ENCODE measurements at regions not wholly inside any gene's neighbourhood (a gene's known extent, or its start where the extent isn't known, plus 50 kb on each side); places are given as distances from the start of the nearest gene placed in this dataset.

DNA sequence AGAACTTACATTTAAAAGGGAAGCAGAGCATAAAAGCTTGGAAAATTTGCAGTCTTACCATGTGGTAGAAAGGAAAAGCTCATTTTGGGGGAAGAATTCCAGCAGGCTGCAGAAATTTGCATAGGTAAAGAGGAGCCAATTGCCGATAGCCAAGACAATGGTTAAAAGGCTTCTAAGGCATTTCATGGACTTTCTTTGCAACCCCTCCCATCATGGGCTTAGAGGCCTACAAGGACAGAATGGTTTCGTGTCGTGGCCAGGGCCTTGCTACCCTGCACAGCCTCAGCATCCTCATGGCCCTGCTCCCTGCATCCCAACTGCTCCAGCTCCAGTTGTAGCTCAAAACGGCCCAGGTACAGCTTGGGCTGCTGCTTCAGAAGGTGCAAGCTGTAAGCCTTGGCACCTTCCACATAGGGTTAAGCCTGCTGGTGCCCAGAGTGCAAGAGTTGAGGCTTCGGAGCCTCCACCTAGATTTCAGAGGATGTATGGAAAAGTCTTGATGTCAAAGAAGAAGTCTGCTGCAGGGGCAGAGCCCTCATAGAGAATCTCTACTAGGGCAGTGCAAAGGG lies 420.3 kb downstream of the PCDH17 start:
- no peak for DNase-seq

DNA sequence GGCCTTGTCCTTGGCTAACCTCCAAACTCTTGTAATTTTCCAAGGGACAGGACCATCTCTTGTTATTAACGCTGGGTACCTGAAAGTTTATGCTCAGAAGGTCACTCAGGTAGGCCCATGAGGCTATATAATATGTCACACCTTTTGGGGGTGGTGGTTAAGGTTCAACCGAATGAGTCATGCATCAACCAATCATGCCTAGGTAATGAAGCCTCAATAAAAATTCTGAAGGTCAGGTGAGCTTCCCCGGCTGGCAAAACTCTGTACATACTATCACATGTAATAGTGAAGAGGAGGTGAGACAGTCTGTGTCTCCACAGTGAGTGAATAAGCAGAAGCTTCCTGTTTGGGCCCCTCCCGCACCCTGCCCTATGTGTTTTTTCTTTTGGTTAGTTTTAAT lies 424.9 kb downstream of the PCDH17 start:
- no peak for DNase-seq

DNA sequence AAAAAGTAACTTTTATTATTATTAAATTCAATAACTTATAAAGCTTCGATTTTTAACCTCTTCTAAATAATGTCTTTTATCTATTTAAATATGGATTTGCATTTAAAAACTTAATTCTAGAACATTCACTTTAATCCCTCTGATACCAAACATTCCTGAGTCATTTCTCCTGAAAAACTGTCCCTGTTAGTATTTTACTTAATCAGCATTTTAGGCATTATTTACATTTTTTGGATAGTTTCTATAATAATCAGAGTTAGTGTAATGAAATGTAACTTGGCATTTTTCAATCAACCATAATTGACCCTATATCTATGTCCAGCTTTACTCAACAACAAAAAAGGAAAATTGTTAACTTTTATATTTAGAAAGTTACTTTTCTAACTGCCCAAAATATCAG lies 428.1 kb downstream of the PCDH17 start:
- no peak for DNase-seq

DNA sequence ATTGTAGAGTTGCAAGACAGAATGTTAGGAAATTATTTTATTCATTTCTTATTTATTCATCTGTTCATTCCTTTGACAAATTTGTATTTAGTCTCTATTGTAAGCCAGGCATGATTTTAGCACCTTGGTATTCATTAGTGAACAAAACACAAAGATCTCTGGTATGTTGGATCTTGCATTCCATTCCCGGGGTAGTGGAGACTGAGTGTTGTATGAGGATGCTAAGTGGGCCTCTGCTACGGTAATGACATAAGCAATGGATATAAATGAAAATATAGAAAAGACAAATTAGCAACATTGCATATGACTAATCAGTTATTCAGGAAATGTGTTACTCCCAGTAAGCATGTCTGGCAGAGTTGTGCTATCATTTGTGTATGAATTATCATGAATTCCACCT lies 449.3 kb downstream of the PCDH17 start:
- no peak for DNase-seq

DNA sequence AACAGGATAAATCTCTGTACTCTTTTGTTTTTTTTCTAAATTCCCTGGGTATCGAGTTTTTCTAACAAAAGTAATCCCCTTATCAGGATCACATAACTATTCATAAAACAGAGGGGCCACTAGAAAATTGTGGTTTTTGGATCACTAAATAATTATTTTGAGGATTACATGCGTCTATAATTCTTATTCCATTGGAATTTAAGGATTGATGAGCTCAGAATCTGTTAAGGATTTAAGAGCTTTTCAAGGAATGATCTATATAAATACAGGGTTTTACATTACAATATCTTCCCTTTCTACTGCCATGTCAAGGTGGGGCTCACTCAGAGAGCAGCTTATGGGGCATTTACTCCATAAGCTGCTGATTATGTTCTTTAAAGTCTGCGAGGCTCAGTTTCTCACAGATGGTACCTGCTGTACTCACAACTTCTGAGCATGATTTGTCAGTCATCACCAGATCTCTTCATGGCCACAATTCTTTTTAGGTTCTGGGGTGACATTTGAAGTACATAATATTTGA lies 449.8 kb downstream of the PCDH17 start:
- no peak for DNase-seq

DNA sequence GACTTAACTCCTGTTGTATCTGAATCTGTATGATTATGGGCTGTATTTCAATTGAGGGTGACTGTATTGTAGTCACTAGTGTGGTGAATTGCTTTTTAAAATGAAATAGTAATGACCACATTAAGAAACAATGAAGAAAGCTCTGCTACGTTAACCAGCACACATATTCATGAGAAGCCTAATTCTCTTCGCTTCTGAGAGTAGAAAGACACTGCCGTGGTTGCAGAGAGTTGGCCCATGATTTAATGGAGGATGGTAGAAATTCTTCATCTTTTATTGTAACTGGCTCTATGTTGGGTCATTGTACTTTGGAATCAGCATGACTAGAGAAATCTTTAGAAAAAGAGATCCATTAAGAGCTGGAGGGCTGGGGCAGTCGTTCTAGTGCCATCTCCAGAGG lies 451.5 kb downstream of the PCDH17 start:
- no peak for DNase-seq

DNA sequence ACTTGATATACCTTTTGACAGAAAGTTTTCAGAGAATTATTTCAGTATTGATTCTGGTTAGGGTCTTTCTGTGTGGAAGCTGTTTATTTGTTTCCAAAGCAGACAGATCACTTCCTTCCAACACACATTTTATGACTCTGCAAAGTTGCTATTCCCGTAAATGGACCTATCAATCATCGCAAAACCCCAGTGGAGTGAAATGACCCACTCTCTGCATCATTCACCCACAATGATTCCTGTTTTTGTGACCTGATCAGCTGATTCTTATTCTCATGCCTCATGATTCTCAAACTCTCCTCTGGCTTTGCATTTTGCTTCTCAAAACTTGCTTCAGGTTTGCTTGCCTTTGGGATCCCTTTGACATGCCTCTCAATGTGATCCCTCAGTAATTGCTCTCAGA lies 453.7 kb downstream of the PCDH17 start:
- DNase-seq = no peak

DNA sequence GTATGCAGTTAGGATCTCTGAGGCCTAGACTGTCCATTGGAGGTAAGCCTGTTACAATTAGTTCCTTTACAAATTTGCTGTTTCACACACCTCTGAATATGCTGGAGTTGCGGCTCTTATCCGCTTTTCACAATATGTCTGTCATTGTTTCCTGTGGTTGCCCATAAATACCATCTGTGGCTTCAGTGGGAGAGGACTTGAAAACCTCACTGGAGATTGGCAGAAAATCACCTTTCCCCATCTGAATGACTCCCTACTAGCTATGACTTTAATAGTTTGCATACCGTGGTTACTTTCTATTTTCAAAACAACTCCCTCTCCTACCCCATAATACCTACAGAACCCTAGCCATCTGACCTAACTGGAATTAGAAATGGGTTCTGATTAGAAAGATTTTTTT lies 454.3 kb downstream of the PCDH17 start:
- DNase-seq = peak; percentile 45

DNA sequence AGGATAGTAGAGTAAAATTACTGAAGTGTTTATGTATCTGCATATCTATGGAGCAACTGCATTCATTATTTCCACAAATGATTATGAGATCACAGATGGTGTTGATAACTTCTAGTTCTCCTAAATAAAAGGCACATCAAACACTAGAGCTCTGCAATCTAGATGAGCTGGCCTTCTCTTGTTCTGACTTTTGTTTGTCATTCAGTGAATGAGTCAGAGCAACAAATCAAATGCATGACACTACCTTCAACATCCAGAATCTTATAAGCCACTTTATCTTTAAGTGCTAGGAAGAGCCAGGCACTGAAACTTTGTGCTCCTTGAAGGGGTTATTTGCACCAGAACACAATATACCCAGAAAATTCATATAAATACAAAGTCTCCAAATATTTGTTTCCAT lies 456.0 kb downstream of the PCDH17 start:
- DNase-seq = no peak

DNA sequence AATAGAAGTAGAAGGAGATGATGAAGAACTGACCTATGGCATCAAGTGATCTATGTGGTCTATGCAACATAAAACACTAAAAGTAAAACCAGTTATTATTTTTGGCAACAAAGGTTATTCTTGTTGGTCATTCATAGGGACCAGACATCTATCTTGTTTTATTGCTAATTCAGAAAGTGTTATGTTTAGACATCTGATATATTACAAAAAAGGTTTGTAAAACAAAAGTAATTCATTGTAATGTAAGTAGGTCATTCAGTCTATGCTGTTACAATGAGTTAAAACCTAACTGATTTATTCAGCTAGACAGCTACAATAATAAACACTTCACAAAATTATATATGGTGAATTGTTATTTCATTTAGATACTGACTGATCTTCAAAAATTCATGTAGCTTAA lies 461.9 kb downstream of the PCDH17 start:
- no peak for DNase-seq

DNA sequence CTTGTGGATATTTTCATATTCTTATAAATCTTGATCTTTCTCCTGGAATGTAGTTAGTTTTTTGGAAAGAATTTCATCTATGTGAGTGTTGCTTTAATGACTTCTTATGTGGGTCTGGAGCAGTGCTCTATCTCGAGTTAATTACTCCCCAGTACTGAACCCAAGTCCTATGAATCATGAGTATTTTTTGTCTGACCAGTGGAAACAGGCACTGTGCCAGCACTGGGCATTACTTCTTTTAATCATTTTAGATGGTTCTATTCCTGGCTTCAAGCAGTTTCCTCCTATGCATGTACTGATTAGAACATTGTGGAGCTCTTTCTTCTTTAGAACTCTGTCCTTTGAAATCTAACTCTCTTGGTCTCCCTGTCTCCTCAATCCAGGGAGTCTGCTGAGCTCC lies 466.3 kb downstream of the PCDH17 start:
- DNase-seq = no peak

DNA sequence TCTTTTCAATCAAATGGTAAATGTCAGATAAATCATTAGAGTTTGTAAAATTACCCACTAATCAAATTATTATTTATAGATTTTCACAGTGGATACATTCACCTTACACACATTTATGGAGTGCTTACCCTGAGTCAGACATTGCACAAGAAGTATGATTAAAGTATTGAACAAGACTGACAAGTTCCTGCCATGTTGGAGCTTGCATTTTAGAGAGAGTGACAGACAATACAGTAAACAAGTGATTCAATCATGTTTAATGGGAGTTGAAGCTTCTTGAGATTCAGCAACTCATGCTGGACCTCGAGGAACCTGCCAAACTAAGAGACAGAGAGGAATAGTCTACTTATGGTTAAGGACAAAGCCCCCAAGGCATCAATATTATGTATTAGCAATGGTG lies 487.8 kb downstream of the PCDH17 start:
- no peak for DNase-seq

DNA sequence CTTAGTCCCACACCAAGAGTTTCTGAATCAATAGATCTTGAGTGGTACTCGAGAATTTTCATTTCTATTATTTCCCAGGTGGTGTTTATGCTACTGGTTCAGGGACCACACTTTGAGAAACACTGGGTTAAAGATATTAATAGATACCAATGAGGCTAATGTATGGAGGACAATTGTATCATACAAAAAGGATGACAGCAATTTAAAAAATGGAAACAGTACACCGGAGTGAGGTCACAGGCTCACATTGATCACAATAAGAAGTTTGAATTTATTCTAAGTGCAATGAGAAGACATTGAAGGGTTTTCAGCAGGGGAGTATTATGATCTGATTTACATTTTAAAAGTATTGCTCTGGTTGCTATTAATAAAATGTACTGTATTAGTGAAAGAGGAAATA lies 488.3 kb downstream of the PCDH17 start:
- DNase-seq = no peak

DNA sequence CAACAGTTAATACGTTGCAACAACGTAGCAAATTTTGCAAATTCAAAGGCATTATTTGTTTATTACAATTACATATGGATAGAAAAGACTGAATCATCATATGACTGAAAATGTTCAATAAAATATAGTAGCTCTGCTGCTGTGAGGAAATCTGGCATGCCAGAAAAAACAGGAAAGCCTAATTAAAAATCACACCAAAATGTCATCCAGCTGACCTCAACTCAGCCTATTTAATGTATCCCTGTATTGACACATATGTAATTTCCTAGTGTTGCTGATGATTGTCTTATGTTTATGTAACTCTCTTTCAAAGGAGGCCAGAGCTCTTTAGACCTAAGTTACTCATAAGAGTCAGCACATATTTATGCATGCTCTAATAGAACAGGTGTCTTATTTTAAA lies 495.0 kb downstream of the PCDH17 start:
- DNase-seq = no peak

DNA sequence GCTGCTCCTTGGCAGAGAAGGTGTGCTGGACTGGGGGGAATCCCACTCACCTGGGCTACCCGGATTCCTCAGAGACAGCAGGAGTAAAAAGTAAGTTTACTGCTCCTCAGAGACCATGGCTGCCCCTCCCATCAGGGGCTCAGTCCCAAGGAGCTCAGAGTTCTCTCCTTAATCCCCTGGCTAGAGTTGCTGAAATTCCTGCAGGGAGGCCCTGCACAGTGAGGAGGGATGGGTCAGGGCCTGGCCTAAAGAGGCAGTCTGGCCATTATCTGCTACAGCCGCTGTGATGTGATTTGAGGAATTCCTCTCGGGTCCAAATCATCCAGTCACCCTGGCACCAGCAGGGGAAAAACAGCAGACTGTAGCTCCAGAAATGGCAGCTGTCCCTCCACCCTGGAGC lies 502.5 kb downstream of the PCDH17 start:
- DNase-seq = no peak

DNA sequence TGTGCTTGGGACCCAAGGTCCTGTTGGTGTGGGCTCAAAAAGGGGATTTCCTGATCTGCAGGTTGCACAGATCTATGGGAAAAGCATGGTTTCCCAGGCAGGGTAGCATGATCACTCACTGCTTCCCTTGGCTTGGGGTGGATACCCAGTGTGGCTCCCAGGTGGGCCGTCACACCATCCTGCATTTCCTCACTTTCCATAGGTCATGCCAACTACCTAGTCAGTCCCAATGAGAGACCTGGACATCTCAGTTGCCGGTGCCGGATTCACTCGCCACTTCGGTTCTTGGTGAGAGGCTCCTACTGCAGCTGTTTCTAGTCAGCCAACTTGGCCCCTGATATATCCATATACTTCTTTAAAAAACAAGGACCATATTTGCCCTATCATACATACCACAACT lies 503.0 kb downstream of the PCDH17 start:
- no peak for DNase-seq

DNA sequence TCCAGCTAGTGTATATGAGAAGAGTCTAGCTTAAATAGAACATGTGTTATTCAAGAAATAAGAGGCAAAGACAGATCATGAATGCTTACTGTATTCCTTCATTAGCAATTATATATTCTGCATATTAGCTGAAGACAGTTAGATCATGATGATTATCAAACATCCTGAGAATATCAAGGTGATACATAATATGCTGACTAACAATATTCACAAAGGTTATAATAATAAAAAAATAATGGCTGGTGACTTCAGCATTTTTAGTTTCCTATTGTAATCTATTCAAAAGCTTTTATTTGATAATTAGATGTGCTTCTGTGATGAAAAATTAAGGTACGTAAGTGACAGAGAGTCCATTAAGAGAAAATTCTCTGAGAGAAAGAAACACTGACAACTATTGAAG lies 511.4 kb downstream of the PCDH17 start:
- no peak for DNase-seq

DNA sequence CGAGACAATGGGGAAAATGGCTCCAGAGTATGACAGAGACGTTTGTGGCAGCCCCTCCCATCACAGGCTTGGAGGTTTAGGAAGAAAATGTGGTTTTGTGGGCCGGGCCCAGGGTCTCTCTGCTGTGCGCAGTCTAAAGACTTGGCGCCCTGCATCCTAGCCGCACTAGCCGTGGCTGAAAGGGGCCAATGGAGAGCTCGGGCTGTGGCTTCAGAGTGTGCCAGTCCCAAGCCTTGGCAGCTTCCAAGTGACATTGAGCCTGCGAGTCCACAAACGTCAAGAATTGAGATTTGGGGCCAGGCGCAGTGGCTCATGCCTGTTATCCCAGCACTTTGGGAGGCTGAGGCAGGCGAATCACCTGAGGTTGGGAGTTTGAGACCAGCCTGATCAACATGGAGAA lies 513.1 kb downstream of the PCDH17 start:
- DNase-seq = no peak

DNA sequence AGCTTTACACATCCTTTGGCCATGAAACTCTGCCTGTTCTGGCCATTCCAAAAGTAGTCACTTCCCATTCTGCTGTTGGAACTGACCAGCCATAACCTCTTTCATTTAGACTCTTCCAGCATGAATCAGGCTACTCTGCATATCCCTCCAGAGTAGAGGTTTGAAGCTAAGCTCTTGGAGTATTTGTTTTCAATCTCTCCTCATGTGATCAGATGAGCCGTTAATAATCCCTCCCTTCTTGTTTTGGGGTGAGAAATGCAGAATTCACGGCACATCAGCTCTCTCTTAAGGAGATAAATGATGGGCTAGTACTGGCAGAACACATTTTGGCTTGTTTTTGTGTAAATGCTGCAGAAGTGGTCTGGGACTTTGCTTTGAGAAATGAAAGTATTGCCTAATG lies 519.9 kb downstream of the PCDH17 start:
- DNase-seq = peak; percentile 36

DNA sequence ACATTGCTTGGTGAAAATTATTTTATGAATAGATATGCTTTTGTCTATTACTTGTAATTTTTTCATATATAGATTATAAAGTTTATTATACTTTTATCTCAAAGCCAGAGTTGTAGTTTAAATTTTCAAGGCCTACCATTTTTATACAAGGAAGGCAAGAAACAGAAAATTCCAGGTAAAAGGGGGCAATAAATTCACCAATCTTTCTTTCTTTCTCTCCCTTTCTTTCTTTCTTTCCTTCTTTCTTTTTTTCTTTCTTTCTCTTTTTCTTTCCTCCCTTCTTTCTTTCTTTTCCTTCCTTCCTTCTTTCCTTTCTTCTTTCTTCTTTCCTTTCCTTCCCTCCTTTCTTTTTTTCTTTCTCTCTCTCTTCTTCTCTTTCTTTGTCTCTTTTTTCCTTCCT lies 529.4 kb downstream of the PCDH17 start:
- no peak for DNase-seq

DNA sequence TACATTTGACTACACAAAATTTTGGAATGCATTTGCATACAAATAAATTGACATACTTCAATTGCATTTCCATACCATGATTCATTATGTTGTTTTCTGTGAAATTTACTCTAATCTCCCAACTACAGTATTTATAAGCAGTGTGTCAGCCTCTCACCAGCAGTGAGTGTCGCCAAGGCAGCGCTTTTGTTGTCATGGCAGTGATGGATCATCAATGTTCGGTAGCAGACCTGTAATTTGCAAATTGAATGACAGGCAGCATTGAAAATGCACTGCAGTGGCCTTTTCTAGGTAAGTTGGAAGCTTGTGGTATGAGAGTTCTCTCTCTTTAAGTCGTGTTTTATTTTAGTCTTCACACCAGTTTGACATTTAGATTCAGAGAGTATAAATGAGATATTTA lies 534.1 kb downstream of the PCDH17 start:
- no peak for DNase-seq

DNA sequence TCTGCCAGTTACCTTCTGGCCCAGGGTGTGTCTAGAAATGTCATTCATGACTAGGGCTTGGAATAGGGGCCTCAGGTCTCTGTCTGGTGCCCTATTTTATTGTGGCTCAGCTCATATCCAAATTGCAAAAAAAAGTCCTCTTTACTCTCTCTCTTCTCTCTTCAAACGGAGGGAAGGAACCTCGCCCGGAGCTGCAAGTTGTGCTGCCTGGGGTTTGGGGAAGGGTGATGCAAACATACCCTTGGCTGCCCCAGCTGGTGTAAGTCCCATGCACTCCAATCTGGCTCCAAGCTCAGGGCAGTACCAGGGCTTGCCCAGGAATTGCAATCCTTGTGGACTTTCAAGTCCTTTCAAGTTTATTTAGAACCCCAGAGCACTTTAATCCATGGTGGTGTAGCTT lies 549.6 kb downstream of the PCDH17 start:
- DNase-seq = no peak

DNA sequence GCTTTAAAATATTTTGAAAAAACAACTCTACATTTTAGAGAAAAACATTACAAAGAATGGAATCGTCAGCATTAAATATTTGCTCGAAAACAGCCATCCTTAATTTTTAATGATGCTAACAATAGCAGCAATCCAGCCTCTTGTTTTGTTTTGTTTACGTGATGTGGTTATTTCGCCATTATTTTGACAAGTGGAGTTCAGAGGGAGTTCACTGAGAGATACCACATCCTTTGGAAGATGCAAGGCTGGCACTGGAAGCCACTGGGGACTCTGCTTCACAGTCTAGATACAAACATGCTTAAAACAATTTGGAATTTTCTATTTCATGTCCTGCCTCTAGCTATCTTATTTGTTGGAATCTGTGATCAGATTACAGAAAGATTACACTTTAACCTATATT lies 556.3 kb downstream of the PCDH17 start:
- peak; percentile 12 for DNase-seq

DNA sequence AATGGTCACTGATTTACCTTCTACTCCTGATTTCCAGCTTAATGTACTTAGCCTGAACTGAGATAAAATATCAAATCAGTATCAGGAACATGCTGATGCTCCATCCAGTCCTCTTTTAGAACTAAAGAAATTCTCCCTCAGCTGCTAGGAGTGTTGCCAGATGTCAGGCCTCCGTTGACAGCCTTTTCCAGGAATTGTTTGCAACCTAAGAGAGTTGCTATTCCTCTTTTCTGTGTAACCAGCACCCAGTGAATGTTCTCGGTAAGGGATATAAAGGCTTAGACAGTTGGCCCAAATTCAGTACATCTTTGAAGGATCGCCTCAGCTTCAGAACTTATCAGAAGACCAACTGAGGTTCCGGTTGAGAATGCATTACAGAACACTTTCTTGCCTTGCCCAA lies 559.0 kb downstream of the PCDH17 start:
- peak; percentile 90 for DNase-seq

DNA sequence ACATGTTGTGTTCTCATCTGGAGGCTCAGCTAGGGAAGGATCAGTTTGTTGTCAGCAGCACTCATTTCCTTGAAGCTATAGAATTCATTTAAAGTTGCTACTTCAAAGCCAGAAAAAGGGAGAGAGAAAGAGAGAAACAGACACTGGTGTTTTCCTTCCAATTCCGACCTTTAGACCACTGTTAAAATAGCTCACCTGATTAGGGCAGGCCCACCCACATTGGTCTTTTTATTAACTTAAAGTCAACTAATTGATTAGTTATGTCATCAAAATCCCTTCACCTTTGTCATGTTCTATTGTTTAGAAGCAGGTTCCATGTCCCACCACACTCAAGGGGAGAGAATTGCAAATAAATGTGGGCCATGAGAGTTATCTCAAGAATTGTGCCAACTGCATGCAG lies 560.2 kb downstream of the PCDH17 start:
- DNase-seq = no peak

DNA sequence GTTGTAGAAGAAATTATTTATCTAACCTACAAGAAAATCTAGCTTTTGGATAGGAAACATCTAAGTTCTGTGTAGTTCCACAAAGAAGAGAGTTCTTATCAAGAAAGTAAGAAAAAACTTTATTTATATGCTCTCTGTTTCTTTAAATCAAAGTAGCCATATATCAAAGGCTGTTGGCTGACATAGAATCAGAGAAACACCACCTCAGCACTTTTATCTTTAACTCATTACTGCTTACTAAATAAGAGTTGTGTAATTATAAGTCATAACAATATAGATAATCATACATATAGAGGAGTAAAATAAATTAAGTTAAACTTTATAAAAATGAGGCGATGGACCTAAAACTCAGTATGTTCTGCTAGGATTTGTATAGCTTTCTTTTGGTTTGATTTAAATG lies 570.6 kb downstream of the PCDH17 start:
- no peak for DNase-seq

Measured in MV-4-11 (cell line).